ENCODE measurements at regions not wholly inside any gene's neighbourhood (a gene's known extent, or its start where the extent isn't known, plus 50 kb on each side); places are given as distances from the start of the nearest gene placed in this dataset.

DNA sequence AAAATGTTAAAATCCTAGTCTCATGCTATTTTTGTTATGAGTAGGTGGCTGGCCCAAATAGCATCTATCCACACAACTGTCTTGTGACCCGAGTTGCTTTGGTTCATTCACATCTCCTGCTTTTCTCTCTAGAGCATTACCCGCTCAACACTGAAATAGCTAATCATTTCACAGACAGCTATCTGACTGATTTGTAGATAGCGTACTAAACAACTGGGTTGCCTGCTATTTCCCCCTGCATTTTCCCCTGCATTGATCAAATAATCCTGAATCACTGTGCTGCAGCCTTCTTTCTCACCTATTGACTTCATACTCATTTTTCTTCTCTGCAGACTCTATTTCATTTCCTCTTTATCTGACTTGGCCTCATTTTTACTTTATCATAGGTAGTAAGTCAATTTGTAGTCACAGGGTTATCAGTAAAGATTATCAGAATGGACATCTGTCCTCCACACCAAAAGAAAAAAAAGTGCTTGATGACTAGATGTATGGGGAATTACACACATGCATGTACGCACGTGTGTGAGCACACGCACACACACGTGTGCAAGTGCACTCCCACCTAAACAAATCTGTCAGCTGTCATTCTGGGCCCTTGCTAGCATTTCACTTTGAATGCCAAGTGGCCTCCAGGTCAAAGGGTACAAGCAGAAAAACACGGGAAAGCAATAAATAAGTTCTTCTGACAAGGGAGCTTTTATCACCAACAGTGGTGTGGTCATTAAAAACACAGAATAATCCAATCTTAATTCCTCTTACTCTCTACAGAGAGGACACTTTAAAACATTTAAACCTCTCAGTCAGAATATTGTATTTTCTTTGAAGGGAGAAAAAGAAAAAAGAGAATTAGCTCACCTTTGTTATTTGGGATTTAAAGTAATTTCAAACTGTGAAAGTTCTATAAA, 501.6 kb downstream of the EFNA5 start:
- DNase-seq (ENCODE audit: low read depth, low spot score) = no peak

DNA sequence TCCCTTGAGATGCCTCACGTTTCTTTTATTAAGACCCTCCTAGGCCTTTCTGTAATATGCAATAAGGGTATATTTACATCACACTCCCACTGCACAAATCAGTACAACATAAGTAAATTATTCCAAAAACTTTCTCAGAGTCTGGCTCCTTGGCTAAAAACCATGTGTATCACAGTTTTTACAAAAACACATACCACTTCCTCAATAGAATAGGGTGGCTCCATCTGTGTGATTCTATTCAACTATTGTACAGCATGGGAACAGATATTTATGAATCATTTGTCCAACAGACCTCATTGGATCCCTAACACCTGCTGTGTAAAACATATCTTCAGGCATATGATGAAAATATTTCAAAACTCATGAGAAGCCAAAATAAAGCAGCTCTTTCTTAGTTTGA, 502.7 kb downstream of the EFNA5 start:
- no peak for DNase-seq (ENCODE audit: low read depth, low spot score)
- no peak overlapping the region for H3K4me3 ChIP-seq (ENCODE audit: low read length)

More for the DNA sequence above, 501.6 kb downstream of the EFNA5 start:
- H3K4me3 ChIP-seq (ENCODE audit: low read length) = no peak overlapping the region

DNA sequence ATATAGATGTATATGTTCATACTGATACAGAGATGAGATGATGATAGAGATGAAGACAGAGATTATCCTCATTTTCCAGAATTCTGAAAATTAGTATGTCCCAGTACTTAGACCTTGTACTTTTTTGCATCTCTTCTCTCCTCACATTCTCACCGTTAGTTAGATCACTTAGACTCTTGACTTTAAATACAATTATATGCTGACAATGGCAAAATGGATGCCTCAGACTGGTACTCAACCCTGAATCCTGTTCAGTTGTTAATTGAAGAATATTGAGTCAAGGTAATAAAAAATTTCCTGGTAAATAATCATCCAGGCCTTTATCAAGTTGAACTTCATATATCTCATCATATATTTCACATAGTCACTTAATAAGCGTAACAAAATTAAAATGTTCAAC, 505.4 kb downstream of the EFNA5 start:
- H3K4me3 ChIP-seq (ENCODE audit: low read length) = no peak overlapping the region
- no peak for DNase-seq (ENCODE audit: low read depth, low spot score)

DNA sequence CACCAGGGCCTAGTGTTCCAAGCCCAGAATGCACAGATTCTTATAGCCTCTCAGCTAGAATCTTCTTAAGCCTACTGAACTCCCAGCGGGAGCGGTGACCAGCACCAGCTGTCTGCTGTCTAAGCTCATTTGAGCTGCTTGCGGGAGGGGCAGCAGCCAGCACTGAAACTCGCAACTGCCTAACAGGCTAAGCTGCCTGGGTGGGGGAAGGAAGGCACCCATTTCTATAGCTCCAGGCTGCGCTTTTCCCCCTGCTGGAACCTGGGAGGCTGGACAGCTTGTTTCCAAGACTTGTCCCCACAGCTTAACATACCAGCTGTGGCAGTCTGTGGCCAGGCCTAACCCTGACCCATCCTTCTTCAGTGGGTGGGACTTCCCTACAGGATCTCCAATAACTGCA, 512.9 kb downstream of the EFNA5 start:
- no peak for DNase-seq (ENCODE audit: low read depth, low spot score)
- no peak overlapping the region for H3K4me3 ChIP-seq (ENCODE audit: low read length)

DNA sequence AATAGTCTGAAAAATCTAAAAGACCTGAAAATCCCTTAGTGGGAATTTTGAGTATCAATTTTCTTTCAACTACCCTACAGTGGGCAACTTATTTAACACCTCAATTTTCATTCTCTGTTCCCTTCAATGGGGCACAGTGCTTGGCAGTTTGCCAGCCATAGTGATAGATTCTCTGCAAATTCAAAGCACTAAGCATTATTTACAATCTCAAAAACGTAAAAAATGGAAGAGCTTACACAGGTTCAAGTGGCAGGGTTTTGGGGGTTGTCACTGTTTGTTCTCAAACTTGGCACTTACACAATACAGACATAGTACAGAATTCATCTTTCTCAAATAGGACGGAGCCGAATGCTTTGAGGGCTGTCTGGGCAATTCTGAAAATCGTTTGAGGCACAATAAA, 515.0 kb downstream of the EFNA5 start:
- no peak overlapping the region for H3K4me3 ChIP-seq (ENCODE audit: low read length)
- no peak for DNase-seq (ENCODE audit: low read depth, low spot score)

DNA sequence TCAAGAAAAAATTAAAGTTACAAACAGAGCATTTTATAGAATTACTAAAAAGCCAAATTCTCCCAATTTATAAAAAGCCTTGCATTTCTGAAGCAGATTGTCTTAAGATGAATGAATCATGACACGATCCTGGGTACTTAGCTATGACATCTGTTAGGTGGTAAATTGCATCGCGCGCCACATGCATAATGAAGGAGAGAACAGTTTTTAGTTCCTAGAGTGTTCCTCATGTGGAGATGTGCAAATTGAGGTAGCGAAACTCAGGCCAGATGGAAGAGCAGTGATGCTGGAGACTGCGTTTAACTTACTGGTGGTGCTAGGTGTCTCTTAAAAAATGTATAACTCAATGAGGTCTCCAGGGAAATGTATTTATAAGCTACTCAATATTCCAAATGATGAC, 516.1 kb downstream of the EFNA5 start:
- DNase-seq (ENCODE audit: low read depth, low spot score) = no peak

DNA sequence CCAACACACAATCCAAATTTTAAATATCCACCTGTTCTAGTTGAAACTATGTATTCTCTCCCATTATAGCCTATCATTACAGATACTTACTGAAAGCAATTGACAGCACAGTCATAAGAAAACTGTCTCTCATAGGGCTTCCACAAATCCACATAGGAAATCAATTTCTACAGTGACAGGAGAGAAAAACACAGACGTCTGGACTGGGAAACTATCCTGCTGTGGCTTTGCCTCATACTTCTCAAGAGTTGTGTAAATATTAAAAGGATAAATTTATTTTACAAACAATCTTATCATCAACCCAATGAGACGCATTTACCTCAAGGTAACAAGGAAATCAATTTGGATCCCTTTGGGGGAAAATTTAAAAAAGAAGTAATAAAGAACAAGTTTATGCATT, 517.5 kb downstream of the EFNA5 start:
- H3K4me3 ChIP-seq (ENCODE audit: low read length) = no peak overlapping the region
- no peak for DNase-seq (ENCODE audit: low read depth, low spot score)

More for the DNA sequence above, 516.1 kb downstream of the EFNA5 start:
- no peak overlapping the region for H3K4me3 ChIP-seq (ENCODE audit: low read length)

DNA sequence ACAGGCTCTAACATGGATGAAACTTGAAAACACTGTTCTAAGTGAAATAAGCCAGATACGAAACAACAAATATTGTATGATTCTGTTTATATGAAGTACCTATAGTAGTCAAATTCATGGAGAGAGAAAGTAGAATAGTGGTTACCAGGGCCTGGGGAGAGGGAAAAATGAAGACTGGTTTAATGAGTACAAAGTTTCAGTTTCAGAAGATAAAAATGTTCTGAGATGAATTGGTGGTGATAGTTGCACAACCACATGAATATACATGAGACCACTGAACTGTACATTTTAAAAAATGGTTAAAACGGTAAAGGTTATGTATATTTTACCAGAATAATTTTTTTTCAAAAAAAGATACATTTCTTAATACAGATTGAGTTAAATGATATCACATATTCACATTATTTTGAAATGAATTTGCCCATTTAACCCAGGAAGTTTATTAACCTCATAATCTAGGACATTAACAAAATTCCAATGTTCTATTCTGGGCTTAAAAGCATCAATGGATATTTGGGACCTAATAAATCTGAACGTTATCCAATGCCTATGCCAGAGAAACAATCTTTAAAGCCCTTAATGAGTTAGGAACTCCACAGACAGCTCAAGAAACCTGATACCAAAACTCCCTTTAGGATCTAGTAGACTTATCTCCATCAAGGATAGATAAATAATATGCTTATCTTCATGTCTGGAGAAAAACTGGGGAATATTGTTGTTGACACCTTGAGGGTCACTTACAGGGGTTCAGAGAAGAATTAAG, 521.3 kb downstream of the EFNA5 start:
- no peak overlapping the region for H3K4me3 ChIP-seq (ENCODE audit: low read length)
- DNase-seq (ENCODE audit: low read depth, low spot score) = no peak

DNA sequence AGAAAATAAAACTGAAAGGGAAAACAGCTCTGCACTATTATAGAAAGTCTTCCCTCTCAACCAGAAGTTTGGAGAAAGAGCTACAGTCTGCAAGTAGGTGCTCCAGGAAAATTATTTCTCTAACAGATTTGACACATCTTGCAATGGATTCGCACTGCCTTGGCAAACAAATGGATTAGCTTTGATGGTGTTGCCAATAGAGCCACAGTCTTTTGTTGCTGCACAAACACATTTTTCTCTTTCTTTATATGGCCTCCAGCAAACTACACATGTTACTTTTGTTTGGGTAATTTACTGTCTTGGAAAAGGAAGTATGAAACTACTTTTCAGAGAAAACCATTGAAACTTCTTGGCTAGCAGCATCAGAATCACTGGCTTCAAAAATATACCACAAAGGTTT, 523.1 kb downstream of the EFNA5 start:
- DNase-seq (ENCODE audit: low read depth, low spot score) = no peak
- no peak overlapping the region for H3K4me3 ChIP-seq (ENCODE audit: low read length)

DNA sequence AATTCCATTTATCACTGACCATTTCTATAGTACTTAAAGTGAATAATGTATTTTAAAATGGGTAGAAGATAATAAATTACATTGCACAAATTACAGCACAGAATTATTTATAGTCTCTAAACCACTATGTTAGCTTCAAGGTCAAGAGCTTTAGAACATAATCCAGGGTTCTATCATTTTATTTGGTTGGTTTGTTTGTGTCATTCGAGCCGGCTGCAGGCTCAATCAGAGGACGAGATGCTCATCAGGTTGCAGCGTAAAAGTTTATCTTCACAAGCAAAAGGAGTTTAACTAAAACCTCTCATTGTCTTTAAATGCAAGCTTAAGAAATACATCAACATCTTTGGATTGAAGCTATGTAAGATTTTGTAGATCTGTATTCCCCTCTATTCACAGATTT, 523.8 kb downstream of the EFNA5 start:
- no peak for DNase-seq (ENCODE audit: low read depth, low spot score)
- no peak overlapping the region for H3K4me3 ChIP-seq (ENCODE audit: low read length)

DNA sequence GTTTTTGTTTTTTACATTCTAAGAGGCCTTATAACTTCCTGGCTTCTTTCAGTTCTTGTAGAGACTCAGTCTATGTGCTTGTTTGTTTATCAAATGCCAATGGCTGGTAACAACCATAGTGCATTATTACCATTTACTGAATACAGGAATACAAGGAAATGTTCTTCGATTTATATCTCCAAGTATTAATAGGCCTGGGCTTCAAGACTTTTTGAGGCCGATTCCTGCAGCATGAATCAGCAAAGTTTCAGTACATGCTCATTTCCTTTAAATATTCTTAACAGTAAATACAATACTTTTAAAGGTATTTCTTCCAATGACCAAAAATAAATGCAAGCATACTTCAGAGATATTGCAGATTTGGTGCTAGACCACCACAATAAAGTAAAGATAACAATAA, 535.3 kb downstream of the EFNA5 start:
- H3K4me3 ChIP-seq (ENCODE audit: low read length) = no peak overlapping the region
- DNase-seq (ENCODE audit: low read depth, low spot score) = no peak

DNA sequence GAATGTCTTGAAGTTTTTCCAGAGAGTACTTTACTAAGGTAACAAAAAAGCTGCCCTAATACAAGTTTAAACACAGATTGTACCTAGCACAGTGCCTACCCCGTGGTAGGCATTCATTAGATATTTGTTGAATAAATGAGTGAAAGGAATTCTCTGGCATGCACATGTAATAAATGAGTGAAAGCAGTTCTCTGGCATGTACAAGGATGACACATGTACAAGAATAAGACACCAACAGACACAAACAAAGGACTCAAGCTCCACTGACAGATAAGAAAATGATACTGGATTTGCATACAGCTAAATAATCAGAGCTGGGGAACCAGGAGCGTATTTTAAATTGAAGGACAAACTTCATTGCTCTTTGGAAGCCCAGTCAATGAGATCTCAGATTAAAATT, 535.8 kb downstream of the EFNA5 start:
- DNase-seq (ENCODE audit: low read depth, low spot score) = no peak
- H3K4me3 ChIP-seq (ENCODE audit: low read length) = no peak overlapping the region

DNA sequence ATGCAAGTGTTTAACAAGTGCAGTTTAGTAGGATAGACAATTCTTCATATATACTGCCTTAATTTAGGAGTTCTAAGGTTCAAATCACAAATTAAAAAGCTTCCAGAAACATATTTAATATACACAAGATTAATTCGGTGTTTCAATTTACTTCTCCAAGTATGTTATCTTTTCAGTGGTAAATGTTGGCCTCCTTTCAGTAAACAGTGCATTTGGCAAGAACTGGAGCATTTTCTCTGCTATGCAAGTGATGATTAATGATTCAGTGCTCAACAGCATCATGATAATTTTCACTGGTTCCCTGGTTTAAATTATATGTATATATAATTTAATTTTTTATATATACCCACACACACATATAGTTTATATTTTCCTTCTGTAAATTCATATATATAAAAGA, 541.7 kb downstream of the EFNA5 start:
- no peak for DNase-seq (ENCODE audit: low read depth, low spot score)
- no peak overlapping the region for H3K4me3 ChIP-seq (ENCODE audit: low read length)

DNA sequence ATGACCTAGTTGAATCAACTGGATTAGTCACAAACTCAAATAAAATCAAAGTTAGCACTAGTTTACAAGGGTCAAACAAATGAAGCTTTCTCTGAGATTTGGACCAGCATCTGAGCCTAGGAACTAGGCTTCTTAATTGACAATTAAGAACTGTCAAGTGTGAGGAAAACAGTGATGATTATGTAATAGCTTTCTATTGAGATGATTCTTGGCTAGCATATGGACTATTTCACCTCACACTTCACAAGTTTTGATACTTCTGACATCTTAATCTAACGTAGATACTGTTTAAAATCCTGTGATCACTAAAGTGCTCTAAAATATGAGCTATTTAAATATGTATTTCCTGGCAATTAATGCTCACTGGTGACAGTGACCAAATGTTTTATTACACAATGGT, 542.9 kb downstream of the EFNA5 start:
- no peak overlapping the region for H3K4me3 ChIP-seq (ENCODE audit: low read length)
- DNase-seq (ENCODE audit: low read depth, low spot score) = no peak

DNA sequence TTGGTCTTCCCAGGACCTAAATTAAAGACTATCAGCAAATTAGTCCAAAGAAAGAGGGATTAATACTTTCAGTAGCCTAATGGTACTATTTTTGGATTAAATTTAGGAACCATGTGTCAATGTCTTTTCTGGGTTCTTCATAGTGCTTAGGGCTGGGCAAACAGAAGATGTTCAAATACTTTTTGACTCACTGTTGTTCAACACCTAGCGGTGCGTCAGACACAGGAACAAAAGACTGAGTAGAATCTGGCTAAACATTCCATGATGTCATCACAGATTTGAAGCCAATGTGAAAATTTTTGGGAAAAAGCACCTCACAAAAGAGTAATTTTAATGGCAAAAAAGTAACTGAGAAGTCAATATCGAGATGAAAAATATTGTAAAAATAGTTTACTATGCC, 544.4 kb downstream of the EFNA5 start:
- H3K4me3 ChIP-seq (ENCODE audit: low read length) = no peak overlapping the region
- DNase-seq (ENCODE audit: low read depth, low spot score) = no peak

DNA sequence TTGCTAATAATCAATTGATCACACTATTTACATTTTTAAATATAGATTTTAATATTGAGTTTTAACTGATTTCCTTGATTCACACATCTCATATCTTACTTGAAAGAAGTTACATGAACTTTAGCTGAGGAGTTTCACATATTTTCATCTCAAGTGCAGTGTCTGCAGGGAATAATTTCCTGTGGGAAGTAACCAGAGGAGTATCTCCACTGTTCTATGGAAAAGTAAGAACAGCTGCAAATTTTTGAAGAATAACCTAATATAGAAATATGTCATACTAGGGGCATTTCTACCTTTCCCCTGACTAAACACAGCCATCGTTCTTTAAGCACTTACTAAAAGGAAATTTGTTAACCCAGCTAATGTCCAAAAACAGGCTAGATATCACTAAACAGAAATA, 546.4 kb downstream of the EFNA5 start:
- DNase-seq (ENCODE audit: low read depth, low spot score) = no peak
- H3K4me3 ChIP-seq (ENCODE audit: low read length) = no peak overlapping the region

DNA sequence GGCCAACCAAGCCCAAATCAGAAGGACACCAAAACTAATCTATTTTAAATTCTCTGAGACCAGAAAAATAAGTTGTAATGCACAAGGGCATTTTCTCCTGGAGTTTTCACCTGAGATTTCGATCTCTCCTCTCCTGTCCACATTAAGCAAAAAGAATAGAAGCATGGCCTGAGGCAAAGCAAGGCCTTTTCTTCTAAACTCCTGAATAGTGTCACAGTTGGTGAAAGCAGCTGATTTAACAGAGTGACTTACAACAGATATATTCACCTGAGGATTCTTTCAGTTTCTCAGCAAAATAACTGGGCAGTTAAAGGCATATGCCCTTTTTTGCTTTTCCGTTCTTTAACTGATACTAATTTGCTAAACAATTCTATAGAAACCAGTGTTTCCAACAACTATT, 547.7 kb downstream of the EFNA5 start:
- DNase-seq (ENCODE audit: low read depth, low spot score) = no peak
- H3K4me3 ChIP-seq (ENCODE audit: low read length) = no peak overlapping the region

DNA sequence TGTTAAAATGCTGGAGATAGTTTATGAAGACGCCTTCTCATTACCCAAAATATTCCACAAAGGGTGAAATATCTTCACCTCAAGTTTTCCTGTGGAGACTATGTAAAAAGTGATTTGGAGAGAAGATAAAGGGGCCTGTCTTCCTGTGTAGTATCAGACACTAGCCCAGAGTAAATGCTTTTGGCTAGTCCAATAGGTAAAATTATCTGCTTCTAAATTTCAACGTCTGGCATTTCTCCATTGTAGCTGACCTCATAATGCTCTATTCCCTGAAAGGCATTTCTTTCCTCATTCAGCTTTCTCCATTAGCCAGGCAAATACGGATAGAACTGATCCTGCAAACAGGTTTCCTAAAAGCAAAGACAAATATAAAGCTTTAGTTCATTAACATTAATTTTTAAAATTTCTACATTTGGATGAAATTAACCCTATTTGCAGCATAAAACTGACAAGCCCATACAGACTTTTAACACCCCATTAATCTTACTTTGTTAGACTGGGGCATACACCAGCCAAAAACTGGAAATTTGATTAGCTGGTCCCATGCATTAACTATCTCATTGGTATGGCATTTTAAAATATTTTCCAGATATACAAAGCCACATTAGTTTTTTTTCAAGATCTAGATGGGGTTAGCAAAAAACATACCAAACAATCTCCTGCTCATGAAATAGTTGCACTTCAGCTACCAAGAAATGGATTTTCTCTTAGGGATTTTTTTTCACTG, 548.8 kb downstream of the EFNA5 start:
- no peak overlapping the region for H3K4me3 ChIP-seq (ENCODE audit: low read length)
- no peak for DNase-seq (ENCODE audit: low read depth, low spot score)

DNA sequence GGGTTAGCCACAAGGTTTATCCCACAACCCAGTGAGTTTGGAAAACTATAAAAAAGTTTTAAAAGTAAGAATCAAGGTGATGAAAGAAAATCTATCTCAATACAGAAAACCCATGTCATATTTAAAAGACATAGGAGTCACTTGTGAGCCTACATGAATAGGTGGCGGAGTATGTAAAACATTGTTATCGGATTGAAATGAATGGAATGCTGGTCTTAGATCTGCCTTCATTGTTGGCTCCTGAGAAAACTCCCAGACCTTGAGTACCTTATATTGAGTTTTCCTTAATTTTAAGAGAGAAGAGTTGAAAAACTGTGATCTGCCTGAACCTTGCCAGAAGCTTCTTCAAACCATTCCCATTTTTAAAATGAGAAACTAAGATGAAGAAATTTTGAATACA, 551.1 kb downstream of the EFNA5 start:
- H3K4me3 ChIP-seq (ENCODE audit: low read length) = no peak overlapping the region
- DNase-seq (ENCODE audit: low read depth, low spot score) = no peak
